Colonic mucosa (tissue), 4 donors: ENCODE measurements at regions not wholly inside any gene's neighbourhood (a gene's known extent, or its start where the extent isn't known, plus 50 kb on each side); places are given as distances from the start of the nearest gene placed in this dataset.

Source experiments
- DNase-seq: peaks from one replicate; pipeline ENCODE4 v3.0.0-alpha.2; 2020
- H3K27ac ChIP-seq: fragments of 200-600 bp; one replicate; pipeline ENCODE4 v1.8.0; 2021
- H3K27me3 ChIP-seq: fragments of 200-600 bp; one replicate; pipeline ENCODE4 v1.8.0; 2021
- H3K36me3 ChIP-seq: fragments of 200-600 bp; one replicate; pipeline ENCODE4 v1.8.0; 2021
- H3K4me1 ChIP-seq: fragments of 200-600 bp; one replicate; pipeline ENCODE4 v1.8.0; 2021; ENCODE audit warnings: mild to moderate bottlenecking
- H3K4me3 ChIP-seq: fragments of 200-600 bp; one replicate; pipeline ENCODE4 v1.8.0; 2021
- H3K9ac ChIP-seq, 2 donors: one replicate each; pipeline ENCODE4 v1.7.0; 2013; ENCODE audit warnings: control low read depth in 2 of 2, low read depth in 2 of 2, low read length in 2 of 2
- H3K9me3 ChIP-seq: fragments of 200-600 bp; one replicate; pipeline ENCODE4 v1.8.0; 2021
- intact Hi-C: fragments of 100-400 bp; cut with DNase I; formaldehyde crosslinking; loops from one replicate; pipeline ENCODE4 v1.14.1; 2022
- TF ChIP-seq, protein P1 (sequence below): fragments of 200-600 bp; IDR thresholded peaks from one replicate; pipeline ENCODE4 v1.8.0; 2022; ENCODE audit warnings: antibody characterized with exemption, mild to moderate bottlenecking
- donor health status: healthy.
- donor health status: DM: no; HTN: no; CAD: no.
- donor health status: DM: no; HTN: no; CAD: no.

- intact Hi-C loops, result no loop called here
- Histone ChIP-seq H3K36me3 (no peaks in the 10 kb centered on the region), H3K4me1 (no peaks in the 10 kb centered on the region), H3K4me3 (no peak overlapping the region), H3K9ac (no peak overlapping the region), H3K27ac (no peak overlapping the region), H3K27me3 (no peaks in the 10 kb centered on the region), H3K9me3 (no peaks in the 10 kb centered on the region)
- DNase-seq, result no peak
- TF ChIP-seq, protein P1, sequence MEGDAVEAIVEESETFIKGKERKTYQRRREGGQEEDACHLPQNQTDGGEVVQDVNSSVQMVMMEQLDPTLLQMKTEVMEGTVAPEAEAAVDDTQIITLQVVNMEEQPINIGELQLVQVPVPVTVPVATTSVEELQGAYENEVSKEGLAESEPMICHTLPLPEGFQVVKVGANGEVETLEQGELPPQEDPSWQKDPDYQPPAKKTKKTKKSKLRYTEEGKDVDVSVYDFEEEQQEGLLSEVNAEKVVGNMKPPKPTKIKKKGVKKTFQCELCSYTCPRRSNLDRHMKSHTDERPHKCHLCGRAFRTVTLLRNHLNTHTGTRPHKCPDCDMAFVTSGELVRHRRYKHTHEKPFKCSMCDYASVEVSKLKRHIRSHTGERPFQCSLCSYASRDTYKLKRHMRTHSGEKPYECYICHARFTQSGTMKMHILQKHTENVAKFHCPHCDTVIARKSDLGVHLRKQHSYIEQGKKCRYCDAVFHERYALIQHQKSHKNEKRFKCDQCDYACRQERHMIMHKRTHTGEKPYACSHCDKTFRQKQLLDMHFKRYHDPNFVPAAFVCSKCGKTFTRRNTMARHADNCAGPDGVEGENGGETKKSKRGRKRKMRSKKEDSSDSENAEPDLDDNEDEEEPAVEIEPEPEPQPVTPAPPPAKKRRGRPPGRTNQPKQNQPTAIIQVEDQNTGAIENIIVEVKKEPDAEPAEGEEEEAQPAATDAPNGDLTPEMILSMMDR, result no peak
Measured at GRCh38 chr2:146213674-146214073, 1631.2 kb upstream of the ACVR2A start.

DNA sequence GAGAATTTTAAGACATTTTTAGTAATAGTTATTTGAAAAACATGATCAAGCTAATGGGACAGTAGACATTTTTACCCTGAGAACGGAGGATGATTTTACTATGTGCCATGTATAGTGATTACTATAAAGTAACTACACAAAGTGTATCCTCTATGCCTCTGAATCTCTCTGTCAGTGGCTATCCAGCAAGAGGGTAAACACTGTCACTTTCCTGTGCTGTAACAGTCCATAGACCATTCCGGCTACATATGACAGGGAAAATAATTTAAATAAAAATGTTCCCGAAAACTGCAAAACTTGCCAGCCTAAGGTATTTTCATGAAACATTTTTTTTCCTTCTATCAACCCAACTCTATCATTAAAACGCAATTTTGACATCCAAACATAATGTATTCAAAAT lies 1632.2 kb upstream of the ACVR2A start:
- H3K4me3 ChIP-seq, result no peak overlapping the region
- no peaks in the 10 kb centered on the region for H3K9me3 ChIP-seq
- intact Hi-C loops, result no loop called here
- no peak overlapping the region for H3K9ac ChIP-seq
- H3K36me3 ChIP-seq, result no peaks in the 10 kb centered on the region
- no peak for DNase-seq
- no peaks in the 10 kb centered on the region for H3K4me1 ChIP-seq
- TF ChIP-seq, protein P1, result no peak
- no peaks in the 10 kb centered on the region for H3K27me3 ChIP-seq
- H3K27ac ChIP-seq, result no peak overlapping the region

GRCh38 chr2:146209842-146210275 lies 1635.0 kb upstream of the ACVR2A start:
- Histone ChIP-seq H3K4me3 (no peak overlapping the region), H3K27me3 (no peaks in the 10 kb centered on the region), H3K9ac (no peak overlapping the region), H3K27ac (no peak overlapping the region), H3K4me1 (no peaks in the 10 kb centered on the region), H3K9me3 (no peaks in the 10 kb centered on the region), H3K36me3 (no peaks in the 10 kb centered on the region)
- TF ChIP-seq, protein P1, result no peak
- intact Hi-C loops, result no loop called here
- DNase-seq, result no peak

DNA sequence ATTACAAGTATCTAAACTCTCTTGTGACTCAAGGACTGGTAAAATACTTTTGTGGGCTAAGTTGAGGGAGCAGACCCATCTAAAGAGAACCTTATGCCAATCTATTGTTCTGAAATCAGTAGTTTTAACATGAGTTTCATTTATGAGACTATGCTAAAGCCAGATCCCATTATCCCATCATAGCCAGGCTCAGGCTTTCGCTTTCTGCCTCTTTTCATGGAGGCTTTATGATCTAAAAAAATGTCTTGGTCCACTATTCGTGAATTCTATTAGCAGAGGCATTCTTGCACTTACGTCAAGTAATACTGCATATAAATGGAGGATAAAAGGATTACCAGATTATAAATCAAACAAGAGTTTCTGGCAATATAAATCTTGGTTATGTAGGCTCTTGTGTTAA lies 1636.9 kb upstream of the ACVR2A start:
- intact Hi-C loops, result no loop called here
- TF ChIP-seq, protein P1, result no peak
- no peaks in the 10 kb centered on the region for H3K36me3 ChIP-seq
- no peaks in the 10 kb centered on the region for H3K27me3 ChIP-seq
- no peaks in the 10 kb centered on the region for H3K9me3 ChIP-seq
- no peak overlapping the region for H3K9ac ChIP-seq
- H3K4me3 ChIP-seq, result no peak overlapping the region
- no peak for DNase-seq
- no peaks in the 10 kb centered on the region for H3K4me1 ChIP-seq
- no peak overlapping the region for H3K27ac ChIP-seq

DNA sequence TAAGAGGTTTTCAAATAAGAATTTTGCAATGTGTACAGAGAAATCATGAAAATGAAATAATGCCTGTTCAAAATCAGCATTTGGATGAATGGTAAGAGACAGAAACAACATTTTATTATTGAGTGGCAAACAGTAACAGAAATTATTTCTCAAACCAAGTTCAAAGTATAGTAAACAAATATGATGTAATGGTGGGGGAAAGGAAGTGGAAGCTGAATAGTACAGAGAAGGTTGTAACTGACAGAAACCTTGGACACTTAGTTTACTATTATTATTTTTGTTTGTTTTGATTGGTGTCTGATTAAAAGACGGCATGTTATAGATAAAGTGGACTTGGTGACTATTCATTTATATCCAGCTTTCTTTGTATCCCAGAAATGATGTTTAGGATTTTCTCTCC lies 1637.4 kb upstream of the ACVR2A start:
- no peak overlapping the region for H3K27ac ChIP-seq
- H3K9me3 ChIP-seq, result no peaks in the 10 kb centered on the region
- TF ChIP-seq, protein P1, result no peak
- no peaks in the 10 kb centered on the region for H3K4me1 ChIP-seq
- H3K9ac ChIP-seq, result no peak overlapping the region
- H3K4me3 ChIP-seq, result no peak overlapping the region
- no peak for DNase-seq
- H3K36me3 ChIP-seq, result no peaks in the 10 kb centered on the region
- no peaks in the 10 kb centered on the region for H3K27me3 ChIP-seq
- intact Hi-C loops, result no loop called here
